GM21737 (cell line): ENCODE measurements at regions not wholly inside any gene's neighbourhood (a gene's known extent, or its start where the extent isn't known, plus 50 kb on each side); places are given as distances from the start of the nearest gene placed in this dataset.

Source experiments
- ATAC-seq: cut with Tn5 transposase; IDR thresholded peaks from one replicate; pipeline ENCODE4 v1.9.1; 2021; ENCODE audit warnings: mild to moderate bottlenecking, moderate library complexity; ENCODE audit not compliant: unreplicated experiment

DNA sequence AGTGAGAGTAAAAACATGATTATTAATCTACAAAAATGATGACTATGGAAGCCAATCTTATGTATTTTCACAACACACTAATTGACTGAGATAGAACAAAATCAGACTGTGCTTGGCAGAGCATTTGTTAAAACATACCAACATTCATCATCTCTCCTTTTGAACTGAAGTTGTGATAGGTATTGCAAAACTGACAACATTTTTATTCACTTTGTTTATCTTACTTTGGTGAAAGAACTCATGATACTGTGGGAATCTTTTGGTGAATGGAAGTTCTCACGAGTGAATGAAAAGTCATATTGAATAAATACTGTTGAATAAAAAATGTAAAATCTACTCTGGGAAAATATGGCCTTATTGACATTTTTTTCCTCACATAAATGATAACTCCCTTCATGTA lies 1430.2 kb upstream of the PIK3C3 start:
- ATAC-seq = no peak

DNA sequence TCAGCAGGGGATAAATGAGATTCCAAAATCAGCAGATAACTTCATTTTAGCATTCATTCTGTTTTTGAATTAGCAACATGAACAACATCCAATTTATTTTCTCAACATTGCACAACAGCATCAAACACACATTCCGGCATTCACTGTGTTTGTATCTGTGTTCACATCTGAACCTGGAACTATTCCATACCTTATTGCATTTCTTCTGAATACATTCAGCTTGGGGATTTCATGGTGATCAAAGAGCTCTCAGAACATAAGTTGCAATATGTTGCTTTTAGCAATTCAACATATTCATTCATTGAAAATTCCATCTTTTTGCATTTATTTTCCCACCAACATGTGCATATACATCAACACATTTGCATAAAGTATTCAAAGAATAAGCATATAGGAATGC lies 1431.7 kb upstream of the PIK3C3 start:
- ATAC-seq = no peak

DNA sequence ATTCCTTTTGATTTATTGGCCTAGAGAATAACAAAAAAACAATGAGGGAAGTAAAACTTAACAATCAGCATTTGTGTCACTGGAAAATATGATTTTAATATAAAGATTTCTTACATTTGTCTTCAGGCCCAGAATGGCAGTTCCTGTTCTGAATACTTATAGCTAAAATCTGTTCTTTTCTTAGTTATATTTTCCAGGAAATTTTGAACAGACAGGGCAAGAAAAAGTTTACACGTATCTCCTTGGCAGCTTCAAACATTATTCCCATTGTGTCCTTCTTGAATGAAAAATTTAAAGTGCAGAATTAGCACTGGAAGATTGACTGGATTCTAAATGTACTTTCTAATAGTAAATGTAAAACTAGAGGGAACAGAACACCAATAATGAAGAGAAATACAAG lies 1454.0 kb upstream of the PIK3C3 start:
- no peak for ATAC-seq

DNA sequence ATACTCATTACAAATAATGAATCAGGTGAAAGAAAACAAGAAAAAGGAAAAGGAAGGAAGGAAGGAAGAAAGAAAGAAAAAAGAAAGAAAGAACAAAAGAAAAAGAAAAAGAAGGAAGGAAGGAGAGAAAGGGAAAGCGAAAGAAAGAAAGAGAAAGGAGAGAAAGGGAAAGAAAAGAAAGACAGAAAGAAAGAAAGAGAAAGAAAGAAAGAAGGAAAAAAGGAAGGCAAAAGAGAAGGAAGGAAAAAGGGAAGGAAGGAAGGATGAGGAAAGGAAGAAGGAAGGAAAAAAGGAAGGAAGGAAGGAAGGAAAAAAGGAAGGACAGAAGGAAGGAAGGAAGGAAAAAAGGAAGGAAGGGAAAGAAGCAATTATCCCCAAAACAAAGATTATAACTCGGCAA lies 1460.4 kb upstream of the PIK3C3 start:
- no peak for ATAC-seq

DNA sequence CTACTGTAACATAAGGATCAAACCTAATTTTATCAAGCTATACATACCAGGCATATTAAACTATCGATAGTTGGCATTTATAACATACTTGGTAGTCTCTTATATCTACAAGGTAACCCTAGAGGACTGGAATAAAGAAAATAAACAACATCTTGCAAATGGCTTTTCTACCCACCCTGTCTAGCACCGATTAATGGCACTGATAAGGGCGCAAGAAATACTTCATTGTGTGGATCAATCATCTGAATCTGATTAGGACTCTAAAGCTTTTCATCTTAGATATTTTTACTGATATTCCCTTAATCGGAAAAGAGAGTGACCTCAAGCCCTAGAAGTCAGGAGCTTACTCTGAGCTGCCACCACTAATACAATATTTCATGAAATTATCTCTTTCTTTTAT lies 1461.7 kb upstream of the PIK3C3 start:
- no peak for ATAC-seq

DNA sequence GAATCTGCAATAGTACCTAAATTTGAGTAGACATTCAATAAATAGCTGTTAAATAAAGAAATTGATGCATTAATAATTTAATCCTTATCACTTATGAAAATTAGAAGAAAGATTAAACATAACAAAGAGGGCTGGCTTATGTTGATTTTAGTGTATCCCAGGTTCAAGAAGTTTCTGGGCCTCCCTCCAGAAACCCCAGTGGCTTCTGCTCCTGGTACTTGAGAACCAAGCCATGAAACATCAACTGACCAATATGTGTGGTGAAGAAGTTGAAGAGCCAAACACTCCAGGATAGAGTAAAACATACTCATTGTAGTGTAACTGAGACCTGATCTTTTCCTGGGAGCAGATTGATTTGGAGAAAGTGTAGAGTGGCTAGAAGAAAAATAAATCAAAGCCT lies 1465.7 kb upstream of the PIK3C3 start:
- no peak for ATAC-seq

DNA sequence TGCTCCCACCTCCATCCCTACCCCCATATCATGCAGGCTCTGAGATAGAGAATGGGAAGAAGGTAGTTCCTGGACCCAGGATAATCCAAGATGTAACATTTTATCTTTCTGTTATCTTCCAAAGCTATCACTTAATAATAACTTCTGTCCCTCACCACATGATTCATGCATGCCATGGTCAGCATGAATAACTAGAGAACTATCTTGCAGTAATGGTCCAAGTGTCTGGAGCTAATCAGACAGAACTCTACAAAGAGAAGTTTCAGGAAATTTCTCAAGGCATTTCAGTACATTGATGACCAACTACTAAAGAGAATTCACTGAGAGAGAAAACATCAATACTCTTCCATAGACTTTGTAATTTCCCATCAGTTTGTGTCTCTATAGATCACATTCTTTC lies 1469.7 kb upstream of the PIK3C3 start:
- no peak for ATAC-seq

DNA sequence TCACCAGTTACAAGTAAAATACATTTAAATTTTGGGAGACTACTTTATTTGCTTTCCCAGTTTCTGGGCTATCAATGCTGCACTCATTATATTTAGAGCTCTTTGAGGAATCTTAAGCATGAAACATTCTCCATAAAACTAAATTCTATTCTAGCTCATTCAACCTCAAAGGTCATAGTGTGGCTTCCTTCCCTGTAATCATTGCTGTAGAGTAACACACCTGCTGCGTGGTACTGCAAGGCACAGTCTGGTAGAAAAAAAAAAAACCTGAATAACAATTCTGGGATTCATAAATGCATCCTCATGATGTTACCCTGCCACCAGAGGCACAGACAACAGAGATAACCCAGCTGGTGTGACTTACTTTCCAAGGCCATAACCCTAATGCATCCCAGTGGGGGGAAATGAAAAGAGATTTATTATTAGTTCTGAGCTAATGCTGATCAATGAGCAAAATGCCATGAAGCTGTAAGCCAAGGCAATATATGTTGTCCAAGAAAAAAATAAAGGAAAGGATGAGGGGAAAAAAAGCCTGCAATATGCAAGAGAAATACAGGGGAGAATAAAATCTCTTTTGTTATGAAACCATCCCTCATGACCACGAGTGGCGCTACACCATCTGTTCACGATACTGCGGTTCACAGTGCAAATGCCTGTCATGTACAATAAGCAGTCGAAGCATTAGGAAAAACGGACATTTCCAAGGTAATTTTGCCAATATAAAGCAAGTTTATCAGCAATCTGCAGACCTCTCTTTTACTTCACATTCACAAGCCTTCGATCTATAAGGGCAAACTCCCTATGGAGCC lies 1481.6 kb upstream of the PIK3C3 start:
- ATAC-seq = no peak

DNA sequence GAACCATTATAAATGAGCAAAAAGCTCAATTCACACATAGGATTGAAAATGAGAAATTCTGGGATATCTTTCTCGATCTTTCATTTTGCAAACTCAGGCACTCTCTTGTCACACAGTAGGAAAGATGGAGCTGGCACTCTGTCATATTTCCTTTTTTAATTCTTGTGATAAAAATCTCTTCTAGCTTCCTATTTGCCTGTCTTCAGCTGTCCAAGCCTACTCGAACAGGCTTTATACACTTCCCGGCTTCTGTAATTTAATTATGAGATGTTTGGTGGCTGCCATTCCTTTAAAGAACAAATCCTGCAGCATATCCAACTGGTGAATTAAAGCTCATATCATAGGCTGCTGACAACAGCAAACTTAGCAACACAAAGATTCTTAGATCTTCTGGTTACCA lies 1484.3 kb upstream of the PIK3C3 start:
- no peak for ATAC-seq

DNA sequence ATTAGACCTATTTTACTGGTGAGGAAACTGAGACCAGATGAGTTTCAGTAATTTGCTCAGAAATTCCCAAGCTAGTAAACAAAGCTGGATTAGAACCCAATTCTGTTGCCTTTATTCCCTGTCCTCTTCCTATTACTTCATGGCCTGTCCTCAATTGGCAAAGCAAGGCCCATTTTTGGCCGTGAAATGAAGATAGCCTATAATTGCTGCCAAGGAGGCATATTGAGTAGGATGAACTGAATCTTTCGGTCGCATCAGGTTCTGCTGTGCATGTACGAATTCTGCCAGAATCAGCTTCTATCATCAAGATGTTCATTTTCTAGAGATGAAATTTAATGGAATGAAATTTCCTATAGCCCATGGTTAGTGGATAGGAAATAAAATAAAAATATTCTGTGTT lies 1485.2 kb upstream of the PIK3C3 start:
- no peak for ATAC-seq

DNA sequence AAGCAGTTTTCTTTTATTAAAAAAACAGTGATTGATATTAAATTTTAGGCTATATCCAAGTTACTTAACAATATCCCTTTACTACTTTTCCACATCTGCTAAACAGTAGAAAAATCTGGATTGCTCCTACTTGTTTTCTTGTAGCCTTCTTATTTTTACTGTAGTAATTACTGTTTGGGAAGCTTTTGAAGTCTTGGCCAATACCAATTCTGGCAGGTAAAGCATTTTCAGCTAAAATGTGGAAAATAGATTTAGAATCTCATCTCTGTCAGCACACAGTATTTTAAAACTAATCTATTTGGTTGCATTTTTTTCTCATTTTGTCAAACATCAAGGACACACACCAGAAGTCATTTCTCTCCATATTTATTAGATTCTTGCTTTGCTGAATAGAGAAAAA lies 1485.7 kb upstream of the PIK3C3 start:
- ATAC-seq = no peak

DNA sequence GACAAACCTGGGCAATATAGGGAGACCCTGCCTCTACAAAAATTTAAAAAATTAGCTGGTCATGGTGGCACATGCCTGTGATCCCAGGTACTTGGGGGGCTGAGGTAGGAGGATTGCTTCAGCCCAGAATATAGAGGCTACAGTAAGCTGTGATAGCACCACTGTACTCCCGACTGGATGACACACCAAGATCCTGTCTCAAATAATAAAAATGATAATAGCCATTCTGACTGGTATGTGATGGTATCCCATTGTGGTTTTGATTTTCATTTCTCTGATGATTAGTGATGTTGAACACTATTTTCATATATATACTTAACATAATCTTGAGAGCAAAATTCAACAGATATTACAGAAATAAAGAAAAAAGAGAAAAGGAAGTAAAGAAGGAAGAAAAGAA lies 1491.0 kb upstream of the PIK3C3 start:
- no peak for ATAC-seq

DNA sequence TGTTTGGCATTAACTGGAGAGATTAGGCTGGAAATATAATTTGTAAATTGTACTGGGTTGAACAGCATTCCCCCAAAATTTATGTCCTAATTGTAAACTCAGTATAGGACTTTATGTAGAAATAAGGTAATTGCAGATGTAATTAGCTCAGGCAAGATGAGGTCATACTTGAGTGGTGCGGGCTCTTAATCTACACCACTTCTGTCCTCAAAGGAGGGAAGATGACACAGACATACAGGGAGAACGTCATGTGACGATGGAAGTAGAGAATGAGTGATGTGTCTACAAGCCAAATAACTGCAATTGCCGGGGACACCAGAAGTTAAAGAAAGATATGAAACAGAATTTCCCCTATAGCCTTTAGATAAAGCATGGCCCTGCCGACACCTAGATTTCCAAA lies 1501.1 kb upstream of the PIK3C3 start:
- ATAC-seq = no peak

DNA sequence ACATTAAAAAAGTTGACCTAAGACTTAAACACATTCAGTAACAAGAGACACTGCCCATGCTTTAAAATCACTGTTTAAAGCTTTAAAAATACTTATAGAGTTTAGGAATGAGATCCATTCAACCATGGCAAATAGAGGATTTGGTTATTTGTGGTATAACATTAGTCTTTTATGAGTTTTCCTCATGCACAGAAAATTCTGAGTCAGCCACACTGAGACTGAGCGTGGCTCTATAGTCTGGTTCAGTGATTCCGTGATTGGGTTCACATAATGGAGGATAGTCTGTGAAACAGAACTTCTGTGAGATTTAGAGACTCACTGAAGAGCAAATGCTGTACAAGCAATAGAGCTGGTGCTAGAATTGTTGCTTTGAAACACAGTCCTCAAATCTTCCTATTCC lies 1502.4 kb upstream of the PIK3C3 start:
- no peak for ATAC-seq

DNA sequence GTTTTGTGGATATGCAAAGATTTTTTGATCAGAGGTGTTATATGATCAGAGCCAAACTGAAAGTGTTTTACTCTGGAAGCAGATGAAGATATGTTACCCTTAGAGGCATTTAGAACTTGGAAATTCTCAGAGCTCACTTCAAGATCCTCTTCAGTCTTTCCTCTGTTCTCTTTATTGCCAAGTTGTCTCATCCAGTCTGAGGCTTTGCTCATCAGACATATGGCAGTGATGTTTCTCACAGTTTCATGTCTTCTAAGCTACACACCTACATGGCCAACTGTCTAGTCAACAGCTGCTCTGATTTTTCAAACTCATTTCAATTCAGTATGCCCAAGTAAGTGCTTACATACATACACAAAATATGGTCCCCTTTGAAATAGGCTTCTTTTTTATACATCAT lies 1504.3 kb upstream of the PIK3C3 start:
- ATAC-seq = no peak

DNA sequence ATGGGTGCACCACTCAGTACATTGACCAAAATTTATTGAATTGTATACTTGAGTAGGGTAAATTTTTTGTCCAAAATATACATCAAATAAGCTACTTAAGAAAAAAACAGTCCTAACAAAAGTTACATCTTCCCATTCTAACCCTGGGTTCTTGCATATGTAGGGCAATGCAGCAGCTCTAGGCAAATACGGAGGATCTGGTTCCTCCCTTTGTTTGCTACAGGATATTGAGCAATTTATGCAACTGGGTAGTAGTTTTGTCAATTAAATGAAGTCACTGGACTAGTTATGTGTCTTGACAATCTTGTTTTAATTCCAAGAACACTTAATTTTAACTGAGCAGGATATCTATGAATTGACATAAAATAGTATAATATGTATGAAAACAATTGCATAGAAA lies 1507.2 kb upstream of the PIK3C3 start:
- ATAC-seq = no peak

DNA sequence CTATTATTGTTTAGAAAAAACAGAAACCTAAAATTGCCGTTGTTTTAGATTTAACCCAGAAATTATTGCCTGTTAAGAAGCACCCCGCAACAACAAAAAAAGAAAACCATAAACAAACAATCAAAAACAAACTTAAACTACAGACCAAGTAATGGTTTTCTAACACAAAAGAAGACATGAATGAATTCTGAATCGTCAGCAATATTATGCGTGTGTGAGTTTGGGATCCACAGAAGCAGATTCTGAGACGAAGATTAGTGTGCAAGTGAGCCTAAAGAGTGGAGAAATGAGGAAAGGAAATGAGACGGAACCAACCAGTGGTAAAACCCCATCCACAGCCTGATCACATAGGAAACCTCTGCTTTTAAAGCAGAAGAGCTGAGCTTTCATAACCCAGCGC lies 1514.9 kb upstream of the PIK3C3 start:
- ATAC-seq = no peak

DNA sequence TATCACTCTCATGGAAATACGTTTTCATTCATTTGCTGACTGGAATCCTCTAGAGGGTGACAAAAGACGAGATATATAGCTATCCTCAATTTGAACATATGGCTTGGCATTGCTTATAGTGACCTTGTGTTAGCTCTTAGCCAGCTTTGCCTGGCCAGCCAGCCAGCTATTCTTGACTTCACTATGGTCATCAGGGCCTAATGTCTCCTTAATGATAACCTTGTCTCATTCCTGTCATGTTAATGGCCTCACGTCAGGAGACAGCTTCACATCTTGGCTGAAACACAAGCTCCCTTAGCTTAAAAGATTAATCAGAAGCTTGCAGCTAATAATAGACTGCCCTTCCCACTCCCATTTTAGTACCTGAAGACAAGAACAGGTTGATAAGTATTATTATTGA lies 1517.5 kb upstream of the PIK3C3 start:
- no peak for ATAC-seq

DNA sequence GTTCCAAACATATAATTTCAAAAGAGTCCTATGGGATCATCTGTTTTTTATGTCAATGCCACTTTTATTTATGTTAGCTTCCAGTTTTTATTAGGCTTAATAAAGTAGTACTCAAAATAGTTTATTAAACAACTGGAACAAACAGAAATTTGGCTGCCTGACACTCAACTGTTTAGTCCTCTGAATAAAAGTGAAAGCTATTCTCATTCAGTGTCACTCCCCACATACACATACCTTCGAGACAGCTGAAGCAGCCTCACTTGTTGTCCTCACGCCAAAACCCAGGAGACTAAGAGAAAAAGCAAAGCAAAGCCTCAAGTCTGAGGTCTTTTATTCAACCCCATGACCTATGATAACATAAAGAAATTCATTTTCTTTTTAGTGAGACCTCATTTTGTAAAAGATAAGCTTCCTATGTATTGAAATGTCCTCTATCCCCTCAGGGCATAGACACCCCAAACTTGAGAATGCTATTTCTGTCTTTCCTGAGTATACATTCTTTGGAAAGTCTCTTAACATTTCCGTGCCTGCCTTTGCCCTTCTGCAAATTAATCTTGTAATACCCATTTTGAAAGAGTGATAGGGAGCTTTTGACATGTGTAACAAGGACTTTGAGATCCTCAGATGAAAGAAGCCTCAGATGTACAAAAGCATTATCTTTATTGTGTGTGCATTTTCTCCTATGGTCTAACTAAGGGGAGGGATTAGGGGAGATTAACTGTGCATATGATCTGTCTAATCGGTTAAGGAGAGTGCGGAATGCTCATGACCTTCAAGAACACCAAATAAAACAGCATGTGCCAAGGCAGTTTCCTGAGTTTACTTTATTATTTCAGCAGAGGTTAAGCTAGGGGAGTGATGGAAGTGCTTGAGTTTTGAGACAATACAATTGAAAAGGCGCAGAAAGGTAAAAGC lies 1523.7 kb upstream of the PIK3C3 start:
- no peak for ATAC-seq

DNA sequence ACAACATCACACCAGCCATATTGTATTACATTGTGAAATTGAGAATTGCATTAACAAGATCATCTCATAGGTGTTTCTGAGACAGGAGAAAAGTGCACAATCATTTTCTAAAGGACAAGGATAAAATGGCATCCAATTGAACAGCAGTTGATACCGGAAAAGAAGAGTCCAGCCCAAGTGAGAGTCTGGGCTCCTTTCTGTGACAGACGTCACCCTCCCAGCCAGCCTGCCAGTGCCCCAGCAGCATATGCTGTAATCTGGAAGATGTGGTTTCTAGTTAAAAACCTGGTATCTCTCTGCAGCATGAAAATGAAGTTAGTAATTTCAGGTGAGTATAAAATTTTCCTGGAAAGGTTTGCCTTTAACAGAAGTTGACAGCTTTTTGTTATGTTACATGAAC lies 1531.7 kb upstream of the PIK3C3 start:
- no peak for ATAC-seq

DNA sequence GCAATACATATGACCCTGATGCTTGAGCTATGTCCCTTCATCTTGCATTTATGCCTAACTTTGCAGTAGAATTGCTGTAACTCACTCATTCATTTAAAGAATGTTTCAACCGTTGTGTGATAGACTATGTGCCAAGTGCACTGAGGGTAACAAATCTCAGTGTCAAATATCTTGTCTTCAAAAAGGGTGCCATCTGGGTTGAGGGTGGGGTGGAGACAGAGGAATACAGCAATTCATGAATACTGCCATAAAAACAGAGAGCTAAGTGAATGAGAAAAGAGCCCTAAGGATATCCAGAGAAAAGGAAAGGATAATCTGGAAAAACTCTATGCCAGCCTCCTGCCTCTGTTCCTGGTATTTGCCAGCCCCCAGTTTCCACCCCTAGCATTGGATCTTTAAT lies 1534.4 kb upstream of the PIK3C3 start:
- ATAC-seq = no peak

DNA sequence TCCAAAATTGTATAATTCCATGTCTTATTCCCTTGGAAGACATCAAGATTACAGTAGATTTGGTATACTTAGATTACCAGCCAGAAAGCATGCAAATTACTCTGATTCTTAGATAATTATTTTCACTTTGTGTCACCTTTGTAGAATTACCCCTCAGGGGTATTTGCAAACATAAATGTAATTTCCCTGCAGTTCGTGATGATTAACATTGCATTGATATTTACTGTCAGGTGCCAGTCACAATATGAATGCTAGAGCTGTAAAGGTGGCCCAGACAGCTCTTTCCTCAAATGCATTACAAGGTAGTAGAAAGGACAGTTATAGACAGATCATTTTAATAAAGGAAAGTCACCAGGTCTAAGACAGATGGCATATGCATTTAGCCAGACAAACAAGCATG lies 1537.5 kb upstream of the PIK3C3 start:
- ATAC-seq = no peak
